ENCODE measurements at regions not wholly inside any gene's neighbourhood (a gene's known extent, or its start where the extent isn't known, plus 50 kb on each side); places are given as distances from the start of the nearest gene placed in this dataset.
"Not testable (repeated sequence)": the region's sequence is repeated elsewhere in the genome, so short reads cannot be mapped to it uniquely, and the experiment has no call there.

GRCh38 chr17:20668316-20668715 lies 88.8 kb downstream of the CDRT15L2 start:
- TF ChIP-seq CTCF, POLR2A (IDR thresholded peaks at IDR 0.05): not testable (repeated sequence)
